Fibroblast of mammary gland (primary cell): ENCODE measurements at regions not wholly inside any gene's neighbourhood (a gene's known extent, or its start where the extent isn't known, plus 50 kb on each side); places are given as distances from the start of the nearest gene placed in this dataset.

Experiments used
- DNase-seq: peaks from one replicate; pipeline ENCODE4 v3.0.0-alpha.2; 2010; ENCODE audit warnings: low read depth
- H3K4me3 ChIP-seq: 2 replicates; pipeline ENCODE4 v1.5.1; 2011; ENCODE audit warnings: low read depth, mild to moderate bottlenecking, low read length, moderate library complexity; ENCODE audit not compliant: control insufficient read depth
- TF ChIP-seq, protein P1 (sequence below): conservative IDR thresholded peaks from 2 replicates; pipeline ENCODE4 v1.5.1; 2011; ENCODE audit warnings: low read depth, low read length, inconsistent platforms; ENCODE audit not compliant: control insufficient read depth, insufficient read depth

DNA sequence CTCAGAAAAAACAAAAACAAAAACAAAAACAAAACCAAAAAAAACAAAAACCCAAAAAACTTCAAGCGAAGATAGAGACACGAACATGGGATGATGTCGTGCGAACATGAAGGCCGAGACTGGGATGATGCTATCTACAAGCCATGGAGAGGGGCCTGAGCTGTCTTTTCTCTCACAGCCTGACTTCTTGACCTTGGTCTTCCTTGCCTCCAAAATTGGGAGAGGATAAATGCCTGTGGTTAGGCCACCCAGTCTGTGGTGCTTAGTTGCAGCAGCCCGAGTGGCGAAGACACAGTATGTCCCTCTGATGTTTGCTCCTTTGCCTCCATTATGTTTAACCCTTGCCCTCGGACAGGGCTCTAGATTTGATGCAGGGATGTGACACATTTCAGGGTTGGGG, 130.4 kb upstream of the BASP1 start:
- no peak overlapping the region for H3K4me3 ChIP-seq
- TF ChIP-seq, protein P1, sequence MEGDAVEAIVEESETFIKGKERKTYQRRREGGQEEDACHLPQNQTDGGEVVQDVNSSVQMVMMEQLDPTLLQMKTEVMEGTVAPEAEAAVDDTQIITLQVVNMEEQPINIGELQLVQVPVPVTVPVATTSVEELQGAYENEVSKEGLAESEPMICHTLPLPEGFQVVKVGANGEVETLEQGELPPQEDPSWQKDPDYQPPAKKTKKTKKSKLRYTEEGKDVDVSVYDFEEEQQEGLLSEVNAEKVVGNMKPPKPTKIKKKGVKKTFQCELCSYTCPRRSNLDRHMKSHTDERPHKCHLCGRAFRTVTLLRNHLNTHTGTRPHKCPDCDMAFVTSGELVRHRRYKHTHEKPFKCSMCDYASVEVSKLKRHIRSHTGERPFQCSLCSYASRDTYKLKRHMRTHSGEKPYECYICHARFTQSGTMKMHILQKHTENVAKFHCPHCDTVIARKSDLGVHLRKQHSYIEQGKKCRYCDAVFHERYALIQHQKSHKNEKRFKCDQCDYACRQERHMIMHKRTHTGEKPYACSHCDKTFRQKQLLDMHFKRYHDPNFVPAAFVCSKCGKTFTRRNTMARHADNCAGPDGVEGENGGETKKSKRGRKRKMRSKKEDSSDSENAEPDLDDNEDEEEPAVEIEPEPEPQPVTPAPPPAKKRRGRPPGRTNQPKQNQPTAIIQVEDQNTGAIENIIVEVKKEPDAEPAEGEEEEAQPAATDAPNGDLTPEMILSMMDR: no peak
- no peak for DNase-seq

DNA sequence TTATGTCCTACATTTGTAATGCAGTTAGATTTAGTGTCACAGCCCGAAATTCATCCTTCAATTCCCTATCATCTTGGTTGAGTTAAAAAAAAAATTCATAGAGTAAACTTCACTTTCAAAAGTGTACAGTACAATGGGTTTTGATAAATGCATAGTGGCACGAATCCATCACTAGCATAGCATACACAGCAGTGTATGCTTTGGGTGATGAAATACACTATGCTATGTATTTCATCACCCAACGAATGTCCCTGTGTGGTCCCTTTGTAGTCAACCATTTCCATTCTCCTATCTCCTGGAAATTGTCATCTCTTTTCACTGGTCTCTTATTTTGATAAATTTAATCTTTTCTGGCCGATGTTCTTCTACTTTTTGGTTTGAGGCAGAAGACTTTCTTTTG, 129.4 kb upstream of the BASP1 start:
- no peak overlapping the region for H3K4me3 ChIP-seq
- DNase-seq: no peak
- TF ChIP-seq, protein P1: no peak

DNA sequence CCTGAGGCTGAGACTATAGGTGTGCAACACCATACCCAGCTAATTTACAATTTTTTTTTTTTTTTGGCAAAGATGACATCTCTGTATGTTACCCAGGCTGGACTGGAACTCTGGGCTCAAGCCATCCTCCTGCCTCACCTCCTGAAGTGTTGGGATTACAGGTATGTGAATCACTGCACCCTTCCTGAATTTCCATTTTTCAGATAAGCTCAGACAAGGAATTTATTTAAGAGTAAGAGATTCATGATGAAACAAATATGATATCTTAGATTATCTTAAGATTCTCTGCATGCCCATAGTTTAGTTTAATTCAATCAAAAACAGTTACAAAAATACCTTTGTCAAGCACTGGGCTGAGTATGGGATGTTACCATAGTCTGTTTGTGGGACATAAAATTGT, 128.4 kb upstream of the BASP1 start:
- DNase-seq: no peak
- TF ChIP-seq, protein P1: no peak
- no peak overlapping the region for H3K4me3 ChIP-seq

DNA sequence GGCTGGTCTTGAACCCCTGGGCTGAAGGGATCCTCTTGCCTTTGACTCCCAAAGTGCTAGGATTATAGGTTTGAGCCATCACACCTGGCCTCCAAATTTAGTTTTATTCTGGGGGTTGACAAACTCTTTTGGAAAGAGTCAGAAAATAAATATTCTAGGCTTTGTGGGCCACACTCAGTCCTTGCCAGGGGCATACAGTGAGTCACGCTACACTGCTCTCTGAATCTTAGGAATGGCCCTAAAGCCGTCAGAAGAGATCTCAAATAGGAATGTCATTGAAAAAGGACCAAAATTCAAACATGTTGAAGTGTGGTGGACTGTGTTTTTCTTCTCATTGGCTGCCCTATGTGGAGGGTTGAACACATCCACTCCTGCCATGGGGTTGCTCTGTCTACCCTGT, 127.7 kb upstream of the BASP1 start:
- TF ChIP-seq, protein P1: no peak
- no peak for DNase-seq
- no peak overlapping the region for H3K4me3 ChIP-seq

DNA sequence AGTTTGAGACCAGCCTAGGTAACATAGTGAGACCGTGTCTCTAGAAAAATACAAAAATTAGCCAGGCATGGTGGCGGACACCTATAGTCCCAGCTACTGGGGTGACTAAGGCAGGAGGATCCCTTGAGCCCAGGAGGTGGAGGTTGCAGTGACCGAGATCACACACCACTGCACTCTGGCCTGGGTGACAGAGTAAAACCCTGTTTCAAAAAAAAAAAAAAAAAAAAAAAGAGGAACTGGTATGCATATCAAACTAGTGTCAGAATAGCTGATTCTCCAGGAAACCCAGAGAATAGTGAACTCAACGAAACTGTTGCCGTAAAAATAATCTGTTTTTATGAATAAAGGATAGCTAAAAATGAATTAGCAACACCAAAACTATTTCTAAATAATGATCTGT, 126.6 kb upstream of the BASP1 start:
- no peak overlapping the region for H3K4me3 ChIP-seq
- no peak for DNase-seq
- TF ChIP-seq, protein P1: no peak

DNA sequence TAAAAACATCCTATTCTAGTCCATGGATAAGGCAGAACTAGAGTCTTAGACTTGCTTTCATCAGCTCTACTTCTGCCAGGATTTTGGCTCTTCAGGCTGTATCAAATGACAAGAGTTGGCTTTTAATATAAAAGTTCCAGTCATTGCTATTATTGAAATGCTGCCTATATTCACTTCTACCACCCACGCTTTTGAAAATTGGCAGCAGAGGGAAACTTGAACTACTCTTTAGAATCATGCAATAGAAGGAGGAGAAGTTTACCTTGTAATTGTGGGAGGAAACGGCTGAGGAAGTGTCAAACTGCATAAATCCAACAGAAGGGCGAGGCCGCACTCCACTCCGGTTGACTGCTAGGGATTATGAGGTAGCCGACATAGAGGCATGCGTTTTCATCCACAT, 122.6 kb upstream of the BASP1 start:
- DNase-seq: peak; percentile 47
- TF ChIP-seq, protein P1: no peak
- H3K4me3 ChIP-seq: no peak overlapping the region
